Cardiac fibroblast (primary cell): ENCODE measurements at regions not wholly inside any gene's neighbourhood (a gene's known extent, or its start where the extent isn't known, plus 50 kb on each side); places are given as distances from the start of the nearest gene placed in this dataset.

ENCODE experiments used
- DNase-seq, 2 donors: peaks; one replicate each; pipeline versions ENCODE4 v3.0.0 to v3.0.0-alpha.2; 2010; ENCODE audit warnings: low read depth in 2 of 2
- H3K4me3 ChIP-seq, 2 donors: replicated peaks in 1 of 2; 1 replicate in 1 of 2; 2 replicates in 1 of 2; pipeline ENCODE4 v1.5.1; 2011; ENCODE audit warnings: low read depth in 2 of 2, low read length in 2 of 2, mild to moderate bottlenecking in 2 of 2, moderate library complexity in 1 of 2
- CTCF ChIP-seq: IDR thresholded peaks from one replicate; pipeline ENCODE4 v1.5.1; 2011; ENCODE audit warnings: low read depth, mild to moderate bottlenecking, low read length, inconsistent platforms

- no peak for DNase-seq
- H3K4me3 ChIP-seq: no peak overlapping the region
- no peak for TF ChIP-seq CTCF
Measured at GRCh38 chr11:127464325-127464724, 463.8 kb upstream of the KIRREL3 start.

GRCh38 chr11:127462065-127462344 is 461.4 kb upstream of the KIRREL3 start:
- no peak for TF ChIP-seq CTCF
- H3K4me3 ChIP-seq: no peak overlapping the region
- no peak for DNase-seq

GRCh38 chr11:127461241-127462064 is 460.9 kb upstream of the KIRREL3 start:
- no peak for DNase-seq
- H3K4me3 ChIP-seq: no peak overlapping the region
- TF ChIP-seq CTCF: no peak

GRCh38 chr11:127458561-127458960 is 458.0 kb upstream of the KIRREL3 start:
- no peak for DNase-seq
- no peak for TF ChIP-seq CTCF

GRCh38 chr11:127454856-127455255 is 454.3 kb upstream of the KIRREL3 start:
- no peak for TF ChIP-seq CTCF
- DNase-seq: no peak

More at GRCh38 chr11:127458561-127458960, 458.0 kb upstream of the KIRREL3 start:
- H3K4me3 ChIP-seq: no peak overlapping the region

GRCh38 chr11:127452533-127452932 is 452.0 kb upstream of the KIRREL3 start:
- DNase-seq: no peak
- no peak for TF ChIP-seq CTCF
- H3K4me3 ChIP-seq: no peak overlapping the region

More at GRCh38 chr11:127454856-127455255, 454.3 kb upstream of the KIRREL3 start:
- no peak overlapping the region for H3K4me3 ChIP-seq

- no peak for DNase-seq
Measured at GRCh38 chr11:127451861-127452260, 451.3 kb upstream of the KIRREL3 start.

More at GRCh38 chr11:127451861-127452260, 451.3 kb upstream of the KIRREL3 start:
- no peak overlapping the region for H3K4me3 ChIP-seq
- no peak for TF ChIP-seq CTCF
